AG04450 (cell line): ENCODE measurements at regions not wholly inside any gene's neighbourhood (a gene's known extent, or its start where the extent isn't known, plus 50 kb on each side); places are given as distances from the start of the nearest gene placed in this dataset.

Source experiments
- CTCF ChIA-PET: fragments of 300-600, 350-600 bp; formaldehyde crosslinking; extraction: SDS; loops from one replicate; lab custom pipeline; 2022; ENCODE audit warnings: antibody characterized with exemption, inconsistent platforms; lab: Charles Lee
- POLR2A ChIA-PET: fragments of 350-600 bp; formaldehyde crosslinking; extraction: SDS; loops from one replicate; lab custom pipeline; 2021; ENCODE audit warnings: antibody characterized with exemption, inconsistent platforms; lab: Yijun Ruan, JAX
- DNase-seq: peaks from one replicate; pipeline ENCODE4 v3.0.0-alpha.2; 2011; ENCODE audit warnings: low read depth, low spot score
- H3K27ac ChIP-seq: one replicate; pipeline ENCODE4 v1.5.1; 2012; ENCODE audit warnings: low read depth, low read length, control low read depth
- H3K27me3 ChIP-seq: one replicate; pipeline ENCODE4 v1.6.0; 2012; ENCODE audit warnings: low read length; ENCODE audit not compliant: control insufficient read depth, insufficient read depth
- H3K4me3 ChIP-seq: 2 replicates; pipeline ENCODE4 v1.5.1; 2011; ENCODE audit warnings: mild to moderate bottlenecking, low read depth, low read length, control low read depth
- H3K9me3 ChIP-seq: 2 replicates; pipeline ENCODE4 v1.5.1; 2012; ENCODE audit warnings: low read length; ENCODE audit not compliant: control insufficient read depth, insufficient read depth
- TF ChIP-seq, protein P1 (sequence below): IDR thresholded peaks from 2 replicates; pipeline ENCODE4 v1.5.1; 2011; ENCODE audit warnings: low read depth, low read length, control low read depth, inconsistent platforms

- TF ChIP-seq, protein P1, sequence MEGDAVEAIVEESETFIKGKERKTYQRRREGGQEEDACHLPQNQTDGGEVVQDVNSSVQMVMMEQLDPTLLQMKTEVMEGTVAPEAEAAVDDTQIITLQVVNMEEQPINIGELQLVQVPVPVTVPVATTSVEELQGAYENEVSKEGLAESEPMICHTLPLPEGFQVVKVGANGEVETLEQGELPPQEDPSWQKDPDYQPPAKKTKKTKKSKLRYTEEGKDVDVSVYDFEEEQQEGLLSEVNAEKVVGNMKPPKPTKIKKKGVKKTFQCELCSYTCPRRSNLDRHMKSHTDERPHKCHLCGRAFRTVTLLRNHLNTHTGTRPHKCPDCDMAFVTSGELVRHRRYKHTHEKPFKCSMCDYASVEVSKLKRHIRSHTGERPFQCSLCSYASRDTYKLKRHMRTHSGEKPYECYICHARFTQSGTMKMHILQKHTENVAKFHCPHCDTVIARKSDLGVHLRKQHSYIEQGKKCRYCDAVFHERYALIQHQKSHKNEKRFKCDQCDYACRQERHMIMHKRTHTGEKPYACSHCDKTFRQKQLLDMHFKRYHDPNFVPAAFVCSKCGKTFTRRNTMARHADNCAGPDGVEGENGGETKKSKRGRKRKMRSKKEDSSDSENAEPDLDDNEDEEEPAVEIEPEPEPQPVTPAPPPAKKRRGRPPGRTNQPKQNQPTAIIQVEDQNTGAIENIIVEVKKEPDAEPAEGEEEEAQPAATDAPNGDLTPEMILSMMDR, result no peak
- Histone ChIP-seq H3K27ac (no peak overlapping the region), H3K27me3 (no peaks in the 10 kb centered on the region), H3K9me3 (peaks cover 17% of the 10 kb centered on the region), H3K4me3 (no peak overlapping the region)
- CTCF ChIA-PET, result no interaction called here
- POLR2A ChIA-PET, result no interaction called here
- DNase-seq, result no peak
Observed at GRCh38 chr4:63541828-63542227, 867.4 kb downstream of the TECRL start.

DNA sequence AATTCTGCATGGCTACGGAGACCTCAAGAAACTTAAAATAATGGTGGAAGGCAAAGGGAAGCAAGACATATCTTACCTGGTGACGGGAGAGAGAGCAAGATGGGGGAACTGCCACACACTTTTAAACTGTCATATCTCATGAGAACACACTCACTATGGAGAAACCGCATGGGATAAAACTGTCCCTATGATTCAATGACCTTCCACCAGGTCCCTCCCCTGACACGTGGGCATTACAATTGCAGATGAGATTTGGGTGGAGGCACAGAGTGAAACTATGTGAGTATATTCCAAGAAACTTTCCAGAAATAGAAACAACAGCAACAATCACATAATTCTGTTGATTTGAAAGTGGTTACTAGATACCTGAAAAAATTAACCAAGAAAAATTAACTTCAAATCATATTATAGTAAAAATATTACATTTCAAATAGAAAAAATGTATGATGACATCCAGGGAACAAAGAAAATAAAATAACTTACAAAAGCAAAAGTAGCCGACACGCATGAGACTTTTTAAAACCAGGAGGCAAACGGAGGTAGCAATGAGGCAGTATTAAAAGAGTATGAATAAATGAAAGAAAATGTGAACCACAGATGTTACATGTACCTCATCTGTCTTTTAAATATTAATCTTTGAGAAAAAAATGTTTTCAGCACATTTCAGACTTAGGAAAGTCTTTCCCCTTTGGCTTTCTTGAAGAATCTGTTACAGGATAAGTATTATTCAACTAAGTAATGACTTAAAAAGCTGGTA is 879.5 kb downstream of the TECRL start:
- no peak for DNase-seq
- Histone ChIP-seq H3K4me3 (no peak overlapping the region), H3K27ac (no peak overlapping the region), H3K9me3 (no peaks in the 10 kb centered on the region; the same call in 1 of the 2 replicates), H3K27me3 (no peaks in the 10 kb centered on the region)
- TF ChIP-seq, protein P1, result no peak
- CTCF ChIA-PET, result no interaction called here
- POLR2A ChIA-PET, result no interaction called here

DNA sequence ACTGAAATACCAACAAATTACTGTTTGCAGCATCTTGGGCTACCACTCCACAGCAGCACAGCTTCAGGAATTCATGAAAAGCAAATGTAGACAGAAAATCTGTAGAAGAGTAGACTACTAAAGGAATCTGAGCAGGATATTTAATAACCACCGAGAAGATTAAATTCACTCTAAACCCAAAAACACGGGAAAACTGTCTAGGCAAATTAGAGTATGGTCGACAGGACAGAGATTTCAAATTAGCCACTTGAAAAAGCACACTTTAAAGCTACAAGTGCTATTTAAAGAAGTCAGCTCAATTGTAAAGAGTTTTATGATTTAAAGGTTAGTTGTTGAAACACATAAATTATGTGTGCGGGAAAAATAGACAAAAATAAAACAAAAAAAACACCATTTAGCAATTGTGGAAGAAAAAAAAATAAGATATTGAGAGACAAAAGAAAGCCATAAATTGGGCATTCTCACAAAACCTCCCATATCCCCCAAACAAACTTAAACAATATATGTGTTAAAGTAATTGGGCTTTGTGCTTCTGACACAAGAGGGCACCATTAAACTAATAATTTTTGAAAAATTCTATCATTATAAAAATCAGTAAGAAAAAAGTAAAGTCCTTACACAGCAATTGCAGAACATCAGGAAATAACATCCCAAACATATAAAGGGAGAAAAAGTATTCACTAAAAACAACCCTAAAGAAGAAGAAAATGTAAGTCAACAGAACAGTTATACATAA is 880.8 kb downstream of the TECRL start:
- Histone ChIP-seq H3K27ac (no peak overlapping the region), H3K4me3 (no peak overlapping the region), H3K9me3 (no peaks in the 10 kb centered on the region; the same call in 1 of the 2 replicates), H3K27me3 (no peaks in the 10 kb centered on the region)
- TF ChIP-seq, protein P1, result no peak
- ChIA-PET CTCF (no interaction called here), POLR2A (no interaction called here)
- no peak for DNase-seq

- no peak for DNase-seq
- TF ChIP-seq, protein P1, result no peak
- Histone ChIP-seq H3K27me3 (no peaks in the 10 kb centered on the region), H3K9me3 (peaks cover 2% of the 10 kb centered on the region; the same call in 1 of the 2 replicates), H3K4me3 (no peak overlapping the region), H3K27ac (no peak overlapping the region)
- POLR2A ChIA-PET, result no interaction called here
- CTCF ChIA-PET, result no interaction called here
Observed at GRCh38 chr4:63526251-63526650, 883.0 kb downstream of the TECRL start.

- TF ChIP-seq, protein P1, result no peak
- H3K27me3 ChIP-seq, result no peaks in the 10 kb centered on the region
- no peak overlapping the region for H3K4me3 ChIP-seq
- H3K27ac ChIP-seq, result no peak overlapping the region
- ChIA-PET CTCF (no interaction called here), POLR2A (no interaction called here)
- no peak for DNase-seq
- peaks cover 2% of the 10 kb centered on the region; the same call in 1 of the 2 replicates for H3K9me3 ChIP-seq
Observed at GRCh38 chr4:63524764-63525163, 884.5 kb downstream of the TECRL start.
